HG03135 (cell line): ENCODE measurements at regions not wholly inside any gene's neighbourhood (a gene's known extent, or its start where the extent isn't known, plus 50 kb on each side); places are given as distances from the start of the nearest gene placed in this dataset.

Experiments used
- ATAC-seq: cut with Tn5 transposase; IDR thresholded peaks from one replicate; pipeline ENCODE4 v1.9.1; 2021; ENCODE audit warnings: mild to moderate bottlenecking, moderate library complexity; ENCODE audit not compliant: unreplicated experiment

DNA sequence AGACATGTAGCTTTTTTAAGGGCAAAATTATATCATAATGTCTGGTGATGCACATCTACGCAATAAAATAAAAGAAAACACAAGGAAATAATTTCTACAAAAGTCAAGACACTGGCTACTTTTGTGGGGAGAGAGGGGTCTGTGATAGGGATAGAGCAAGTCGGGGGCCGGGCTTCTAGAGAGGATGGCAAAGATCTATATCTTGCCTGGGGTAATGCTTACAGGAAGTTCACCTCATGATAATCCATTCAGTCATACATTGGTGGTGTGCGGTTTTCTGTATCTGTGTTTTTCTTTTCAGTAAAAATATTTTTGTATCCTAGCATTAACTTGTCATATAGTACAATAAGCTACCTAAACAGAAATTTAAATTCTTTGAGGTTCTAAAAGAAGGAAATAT is 178.8 kb downstream of the ARRDC4 start:
- ATAC-seq: no peak

DNA sequence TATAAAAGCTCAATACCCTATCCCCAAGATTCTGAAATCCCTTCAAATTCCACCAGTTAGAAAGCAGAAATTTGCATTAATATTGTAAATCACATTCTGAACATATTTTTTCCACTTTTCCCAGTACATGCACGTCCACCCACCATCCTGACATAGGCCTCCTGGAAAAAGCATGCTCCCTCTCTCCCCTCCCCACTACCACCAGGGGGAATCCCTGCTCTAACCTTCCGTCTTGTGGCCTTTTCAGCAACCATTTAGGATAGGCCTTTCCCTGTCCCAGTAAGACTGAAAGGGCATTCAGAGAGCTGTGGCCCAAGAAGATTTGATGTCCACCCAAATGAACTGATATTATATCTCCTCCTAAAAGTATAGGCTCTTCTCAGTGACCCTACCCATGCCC is 182.1 kb downstream of the ARRDC4 start:
- ATAC-seq: no peak

DNA sequence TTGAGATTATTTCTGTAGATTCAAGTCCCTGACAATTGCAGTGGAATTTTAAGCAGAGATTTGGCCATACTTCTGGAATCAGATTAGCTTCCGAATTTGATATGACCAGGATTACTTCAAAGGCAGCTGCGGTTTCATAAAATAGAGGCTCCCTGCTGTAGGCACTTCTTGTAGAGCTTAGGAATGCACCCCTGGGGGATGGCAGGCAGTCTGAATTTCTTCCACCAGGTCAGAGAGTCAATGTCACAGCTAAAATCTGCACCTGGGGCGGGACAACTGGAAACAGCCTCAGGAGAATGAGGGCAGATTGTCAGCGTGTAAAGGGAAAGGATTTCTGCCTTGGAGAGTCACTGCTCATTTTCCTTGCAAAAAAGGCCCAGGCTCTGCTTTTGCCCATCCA is 182.6 kb downstream of the ARRDC4 start:
- ATAC-seq: no peak

DNA sequence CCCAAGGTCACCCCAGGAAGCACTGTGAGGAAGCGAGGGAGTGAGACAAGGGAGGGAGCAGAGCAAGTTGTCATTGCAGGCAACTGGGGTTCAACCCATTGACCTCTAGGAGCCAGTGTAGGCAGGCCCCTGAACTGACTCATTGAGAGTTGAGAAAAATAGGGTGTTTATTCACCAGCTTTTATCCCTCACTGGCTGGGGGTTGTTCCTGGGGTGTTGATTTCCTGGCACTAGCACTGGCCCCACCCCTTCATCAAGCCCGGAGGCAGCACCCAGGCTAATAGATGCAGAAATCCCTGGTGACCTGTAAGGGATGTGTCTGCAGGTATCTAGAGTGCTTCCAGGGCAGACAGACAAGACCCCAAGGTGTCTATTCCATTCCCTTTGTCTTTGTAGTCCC is 183.9 kb downstream of the ARRDC4 start:
- ATAC-seq: no peak

DNA sequence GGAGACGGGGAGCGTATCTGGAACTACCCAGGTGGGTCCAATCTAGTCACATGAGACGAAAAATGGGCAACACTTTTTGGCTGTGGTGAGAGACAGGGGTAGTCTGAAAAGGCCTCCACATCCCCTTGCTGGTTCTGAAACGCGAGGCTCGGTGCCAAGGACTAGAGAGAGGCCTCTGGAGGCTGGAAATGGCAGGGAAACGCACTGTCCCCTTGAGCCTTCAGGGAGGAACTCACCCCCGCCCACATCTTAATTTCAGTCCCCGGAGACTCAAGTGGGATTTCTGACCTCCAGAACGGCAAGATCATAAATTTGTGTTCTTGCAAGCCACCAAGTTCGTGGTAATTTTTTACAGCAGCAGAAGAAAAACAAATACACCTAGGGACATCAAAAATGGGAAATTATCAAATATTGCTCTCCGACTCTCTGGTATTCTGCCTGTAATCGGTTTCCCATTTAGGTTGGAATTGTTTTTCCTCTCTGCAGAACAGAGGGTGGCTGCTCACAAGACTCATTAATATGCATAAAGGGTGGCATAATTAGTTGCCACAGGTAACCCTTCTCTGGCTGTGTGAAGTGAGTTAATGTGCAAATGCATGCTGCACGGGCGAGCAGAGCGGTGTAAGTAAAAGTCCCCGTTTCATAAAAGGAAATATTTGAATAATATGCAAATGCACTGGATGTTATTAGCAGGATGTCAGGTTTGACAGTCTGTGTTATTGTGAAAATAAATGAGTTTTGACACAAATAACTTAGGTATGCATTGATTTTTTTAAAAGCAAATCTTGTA is 185.7 kb downstream of the ARRDC4 start:
- no peak for ATAC-seq

DNA sequence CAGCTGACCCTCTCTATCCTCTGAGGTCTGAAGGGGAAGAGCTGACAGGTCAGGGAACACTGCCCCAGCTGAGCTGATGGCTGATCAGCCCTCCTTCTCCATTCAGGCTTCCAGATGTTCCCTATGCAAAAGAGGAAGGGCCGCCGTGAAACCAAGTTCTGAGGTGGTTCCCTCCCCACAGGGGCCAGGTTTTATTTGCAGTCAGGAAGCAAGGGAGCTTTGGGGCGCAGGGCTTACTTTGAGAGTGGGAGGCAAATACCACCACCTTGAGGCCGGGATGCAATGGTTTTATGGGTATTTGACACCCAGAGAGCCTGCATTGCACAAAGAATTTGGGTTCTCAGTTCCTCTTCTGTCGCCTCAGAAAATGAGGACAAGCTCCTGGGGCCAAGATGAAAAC is 186.9 kb downstream of the ARRDC4 start:
- no peak for ATAC-seq

DNA sequence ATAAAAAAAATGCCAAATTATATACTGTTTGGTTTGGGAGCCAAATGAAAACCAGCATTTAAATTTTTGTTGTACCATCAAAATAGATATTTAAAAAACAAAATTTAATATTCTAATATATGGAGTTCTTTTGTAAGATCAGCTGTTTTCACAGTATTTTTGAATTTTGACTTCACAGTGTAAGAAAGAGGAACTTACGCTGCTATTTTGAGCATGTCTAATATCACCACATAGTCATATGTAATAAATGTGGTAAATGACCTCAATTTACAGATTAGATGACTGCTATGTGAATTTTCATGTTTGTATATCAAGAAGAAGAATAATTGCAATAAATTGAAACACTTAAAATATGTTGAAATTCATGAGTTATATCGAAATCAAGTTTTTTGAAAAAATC is 189.6 kb downstream of the ARRDC4 start:
- no peak for ATAC-seq

DNA sequence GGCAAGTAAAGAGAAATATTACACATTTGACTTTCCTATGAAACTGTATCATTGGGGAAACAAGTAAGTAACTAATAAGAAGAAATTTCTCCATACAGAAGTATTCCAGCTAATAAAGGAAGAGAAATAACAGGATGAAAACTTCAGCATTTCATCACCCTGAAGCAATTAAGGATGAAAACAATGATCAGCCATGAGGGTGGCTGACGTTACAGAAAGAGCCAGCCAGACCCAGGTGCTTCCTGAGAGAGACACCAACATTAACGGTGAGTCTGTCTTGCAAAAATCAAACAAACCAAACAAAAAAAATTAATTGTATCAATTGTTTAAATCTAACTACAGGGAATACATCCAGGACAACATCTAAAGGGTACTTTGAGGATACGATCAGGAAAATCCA is 190.0 kb downstream of the ARRDC4 start:
- no peak for ATAC-seq

DNA sequence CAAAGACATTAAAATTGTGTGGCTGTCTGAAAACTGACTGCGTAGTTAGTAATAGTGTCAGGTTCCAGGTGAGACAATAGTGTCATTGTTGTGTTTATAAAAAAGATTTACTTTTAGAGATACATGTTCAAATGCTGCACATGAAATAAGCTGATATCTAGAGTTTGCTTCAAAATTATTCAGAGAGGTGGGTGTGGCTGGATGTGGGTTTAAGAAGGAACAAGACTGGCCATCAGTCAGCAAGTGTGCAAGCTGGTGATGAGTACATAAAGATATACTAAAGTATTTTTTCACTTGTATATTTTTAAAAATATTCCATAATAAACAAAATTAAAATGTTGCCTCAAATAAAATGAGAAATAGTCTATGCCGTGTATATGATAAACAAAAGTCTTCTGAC is 190.6 kb downstream of the ARRDC4 start:
- no peak for ATAC-seq

DNA sequence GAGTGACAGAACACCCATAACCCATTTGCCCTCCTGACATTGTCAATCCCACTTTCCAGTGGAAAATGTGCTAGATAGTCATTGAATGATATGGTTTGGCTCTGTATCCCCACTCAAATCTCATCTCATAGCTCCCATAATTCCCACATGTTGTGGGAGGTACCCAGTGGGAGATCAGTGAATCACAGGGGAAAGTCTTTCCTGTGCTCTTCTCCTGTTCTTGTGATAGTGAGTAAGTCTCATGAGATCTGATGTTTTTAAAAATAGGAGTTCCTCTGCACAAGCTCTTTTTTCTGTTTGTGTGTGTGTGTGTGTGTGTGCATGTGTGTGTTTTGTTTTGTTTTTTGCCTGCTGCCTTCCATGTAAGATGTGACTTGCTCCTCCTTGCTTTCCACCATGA is 191.7 kb downstream of the ARRDC4 start:
- no peak for ATAC-seq

DNA sequence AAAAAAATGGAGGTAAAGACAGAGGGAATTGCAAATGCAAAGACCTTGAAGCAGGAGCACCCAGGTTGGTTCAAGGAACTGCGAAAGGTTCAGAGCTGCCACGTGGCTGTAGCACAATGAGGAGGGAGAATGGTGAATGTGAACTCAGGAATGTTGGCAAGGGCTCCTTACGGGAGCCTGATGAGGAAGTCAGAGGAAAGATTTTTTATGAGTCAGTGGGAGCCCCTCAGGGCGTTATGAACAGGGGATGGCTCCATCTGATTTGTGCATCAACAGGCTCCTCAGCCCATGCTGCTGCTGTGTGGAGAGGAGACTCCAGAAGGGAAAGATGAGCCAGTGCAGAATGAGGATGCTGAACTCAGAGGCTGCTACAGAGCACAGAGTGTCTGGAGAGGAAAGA is 194.4 kb downstream of the ARRDC4 start:
- no peak for ATAC-seq

DNA sequence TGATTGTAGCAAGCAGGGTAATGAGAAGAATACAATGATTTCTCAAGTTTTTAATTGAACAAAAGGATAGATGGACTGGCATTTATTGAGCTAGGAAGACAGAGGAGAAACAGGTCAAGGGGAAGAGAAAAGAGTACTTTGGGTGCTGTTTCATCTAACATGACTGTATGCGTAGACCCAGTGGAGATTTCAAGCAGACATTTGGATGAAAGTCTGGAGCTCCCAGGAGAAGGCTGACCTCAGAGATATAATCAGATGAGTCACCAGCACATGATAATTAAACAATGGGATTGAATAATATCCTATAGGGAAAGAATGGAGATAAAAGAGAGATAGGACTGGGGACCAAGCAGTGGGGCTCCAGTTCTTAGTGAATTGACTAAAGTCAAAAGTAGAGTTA is 194.9 kb downstream of the ARRDC4 start:
- no peak for ATAC-seq

DNA sequence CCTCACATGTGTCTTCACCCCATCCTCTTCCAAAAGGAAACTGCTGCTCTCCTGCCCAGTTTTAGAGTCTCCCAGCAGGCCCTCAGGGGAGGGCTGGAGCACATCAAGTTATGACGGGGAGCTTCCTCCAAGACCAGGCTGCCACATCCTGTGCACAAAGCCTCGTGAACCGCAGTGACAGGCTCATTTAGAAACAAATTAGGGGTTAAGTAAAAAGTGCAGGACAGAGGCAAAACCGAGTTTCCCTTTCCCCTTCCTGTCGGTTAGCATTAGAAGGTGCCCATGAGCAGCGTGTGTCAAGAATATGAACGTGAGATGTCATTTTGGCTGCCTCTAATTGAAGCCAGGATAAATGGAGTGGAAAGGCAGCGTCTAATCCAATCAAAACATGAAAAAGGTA is 199.7 kb downstream of the ARRDC4 start:
- ATAC-seq: peak; percentile 64

DNA sequence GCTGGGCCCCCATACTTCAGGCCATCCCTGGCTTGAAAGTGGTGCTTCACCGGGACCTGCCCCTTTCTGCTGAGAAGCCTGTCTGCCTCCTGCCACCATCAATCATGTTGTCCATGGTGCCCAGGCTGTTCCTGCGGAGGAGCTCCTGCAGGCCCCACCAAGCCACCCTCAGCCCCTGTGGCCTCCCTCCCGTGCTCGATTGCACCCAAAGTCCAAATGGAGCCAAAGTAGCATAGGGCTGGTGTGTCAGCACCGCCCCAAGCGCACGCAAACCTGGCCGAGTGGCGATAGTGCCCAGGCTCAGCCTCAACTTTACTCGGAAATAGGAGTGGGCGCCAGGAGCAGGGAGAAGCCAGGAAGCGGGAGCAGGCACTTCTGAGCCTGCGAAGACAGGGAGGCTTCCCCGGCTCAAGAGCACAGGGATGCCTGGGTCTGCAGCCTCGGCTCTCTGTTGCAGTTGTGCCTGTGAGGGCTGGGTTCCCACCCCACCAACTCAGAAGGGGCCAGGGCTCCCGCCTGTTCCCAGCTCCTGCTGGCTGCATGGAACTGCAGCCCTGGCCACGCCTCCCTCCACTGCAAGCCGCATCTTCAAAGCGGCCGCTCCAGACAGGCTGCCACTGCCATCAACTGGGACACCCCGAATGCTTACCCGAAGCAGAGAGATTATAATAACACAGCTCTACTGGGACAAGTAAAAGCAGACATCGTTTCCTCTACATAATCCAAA is 203.0 kb downstream of the ARRDC4 start:
- no peak for ATAC-seq

DNA sequence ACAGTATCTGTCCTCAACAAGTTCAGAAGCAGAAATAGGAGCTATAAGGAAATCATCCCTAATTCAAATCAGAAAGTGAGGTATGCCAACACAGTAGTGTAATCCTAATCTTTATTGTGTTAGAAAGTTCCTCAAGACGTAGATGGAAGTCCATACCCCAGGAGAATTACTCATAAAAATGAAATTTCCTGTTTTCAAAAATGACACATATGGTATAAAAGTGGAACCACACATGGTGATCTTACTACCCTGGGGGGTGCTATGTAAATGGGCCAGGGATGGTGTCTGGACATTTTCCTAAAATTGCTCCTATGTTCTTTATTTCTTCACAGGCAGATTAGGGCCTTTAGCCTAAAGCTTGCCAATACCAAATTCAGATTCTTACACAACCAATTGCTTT is 204.1 kb downstream of the ARRDC4 start:
- ATAC-seq: no peak

DNA sequence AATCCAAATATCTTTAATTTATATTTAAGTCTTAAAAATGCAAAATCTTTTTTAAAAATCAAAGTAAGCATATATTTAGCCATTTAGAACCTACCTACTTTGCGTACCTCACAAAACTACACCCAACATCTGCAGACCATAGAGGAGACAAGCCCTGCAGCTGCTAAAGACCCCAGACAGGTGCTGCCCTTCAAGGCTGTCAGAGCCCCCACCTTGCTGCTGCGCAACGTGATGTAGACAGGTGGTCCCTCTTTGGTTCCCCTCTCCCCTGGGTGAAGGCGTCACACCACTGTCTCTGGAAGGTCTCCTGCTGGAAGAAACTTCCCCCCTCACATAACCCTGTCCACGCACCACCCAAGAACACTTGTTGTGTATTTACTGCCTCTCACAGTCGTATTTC is 204.5 kb downstream of the ARRDC4 start:
- no peak for ATAC-seq

DNA sequence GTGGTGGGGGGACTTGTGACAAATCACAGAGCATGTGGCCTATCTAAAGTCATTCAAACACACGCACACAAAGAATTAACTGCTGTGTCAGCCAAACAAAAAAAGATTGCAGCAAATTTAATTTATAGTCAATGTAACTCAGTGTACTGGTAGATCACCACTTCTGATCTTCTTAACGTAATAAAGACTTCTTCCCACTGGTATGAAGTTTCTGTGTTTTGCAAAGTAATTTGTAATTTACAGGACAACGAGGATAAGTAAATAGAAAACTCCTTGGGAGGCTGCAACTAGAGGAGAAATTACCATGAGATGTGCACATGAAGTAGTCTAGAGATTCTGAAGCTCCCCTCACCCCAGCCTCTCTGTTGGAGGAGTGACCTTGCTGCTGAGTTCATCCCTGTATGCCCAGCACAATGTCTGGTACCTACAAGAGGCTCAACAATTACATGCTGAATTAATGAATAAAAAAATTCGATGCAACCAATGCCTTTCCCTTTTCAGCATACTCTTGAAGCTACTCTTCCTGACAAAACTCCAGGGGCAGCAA is 207.3 kb downstream of the ARRDC4 start:
- no peak for ATAC-seq

DNA sequence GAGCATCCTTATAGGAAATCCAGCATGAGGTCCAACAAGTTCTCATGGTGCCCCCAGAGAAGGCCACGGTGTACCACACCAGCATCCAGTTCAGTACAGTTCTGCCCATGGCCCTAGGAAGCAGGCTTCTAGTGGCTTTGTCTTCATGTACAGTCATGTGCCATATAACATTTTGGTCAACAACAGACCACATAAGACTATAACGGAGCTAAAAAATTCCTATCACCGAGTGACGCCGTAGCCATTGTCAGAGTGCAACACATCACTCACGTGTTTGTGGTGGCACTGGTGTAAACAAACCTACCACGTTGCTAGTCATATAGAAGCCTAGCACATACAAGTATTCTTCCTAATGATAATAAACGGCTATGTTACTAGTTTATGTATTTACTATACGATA is 209.0 kb downstream of the ARRDC4 start:
- ATAC-seq: no peak

DNA sequence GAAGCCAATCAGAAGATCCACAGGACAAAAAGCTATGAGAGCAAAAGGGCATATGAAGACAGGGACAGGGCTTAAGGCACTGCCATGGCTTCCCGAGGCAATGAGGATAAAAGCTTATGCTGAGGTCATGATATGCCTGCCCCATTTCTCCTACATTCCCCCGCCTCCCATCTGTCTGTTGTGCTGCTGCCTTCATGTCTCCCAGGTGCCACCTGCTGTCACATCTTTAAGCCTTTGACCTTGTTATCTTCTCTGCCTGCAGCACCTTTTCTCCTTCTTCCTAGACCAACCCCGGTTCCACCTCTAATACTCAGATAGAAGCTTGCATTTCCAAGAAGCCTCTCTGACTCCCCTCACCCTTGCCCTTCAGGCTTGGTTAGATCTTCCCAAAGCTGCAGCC is 213.8 kb downstream of the ARRDC4 start:
- ATAC-seq: no peak

DNA sequence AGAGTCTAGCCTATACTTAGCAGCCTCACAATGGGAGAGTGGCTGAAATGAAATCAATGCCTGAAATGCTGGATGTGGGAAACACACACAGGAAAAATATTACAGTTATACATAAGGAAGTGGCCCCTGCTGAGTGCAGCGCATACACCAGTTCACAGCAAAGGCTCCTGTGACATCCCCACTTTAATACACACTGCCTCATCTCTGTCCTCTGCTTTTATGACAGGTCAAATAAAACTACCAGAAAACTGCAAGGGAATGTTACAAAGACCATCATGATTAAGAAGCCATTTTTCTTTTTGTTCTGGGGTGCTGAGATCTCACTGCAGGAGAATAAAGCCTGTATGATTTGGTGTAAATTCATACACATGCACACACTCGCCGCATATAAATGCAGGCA is 214.3 kb downstream of the ARRDC4 start:
- no peak for ATAC-seq

DNA sequence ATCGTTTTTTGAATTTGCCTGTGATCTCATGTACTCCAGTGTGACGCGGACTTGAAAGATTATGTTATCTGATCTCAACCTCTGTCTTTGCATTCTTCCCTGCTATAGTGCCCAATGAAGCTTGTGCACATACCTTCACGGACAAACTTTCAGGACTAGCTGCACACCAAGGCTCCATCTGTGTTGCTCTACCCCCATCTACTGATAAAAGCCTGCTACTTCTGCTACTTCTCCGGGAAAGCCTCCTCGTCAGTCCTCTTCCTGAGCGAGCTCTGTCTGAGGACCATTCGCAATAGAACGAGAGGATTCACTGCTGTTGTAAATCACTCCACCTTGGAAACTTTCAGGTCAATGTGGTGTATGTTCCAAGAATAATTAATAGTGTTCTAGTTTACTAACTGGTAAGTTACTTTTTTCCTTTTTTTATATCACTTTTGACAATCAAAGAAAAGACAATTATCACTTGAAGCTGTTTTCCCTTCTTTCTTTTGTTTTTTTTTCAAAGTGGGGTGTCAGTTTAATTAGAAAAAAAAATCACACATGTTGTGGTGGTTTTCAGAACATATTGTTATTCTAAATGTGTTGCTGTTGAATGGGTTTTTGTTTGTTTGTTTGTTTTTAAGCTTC is 217.6 kb downstream of the ARRDC4 start:
- ATAC-seq: no peak

DNA sequence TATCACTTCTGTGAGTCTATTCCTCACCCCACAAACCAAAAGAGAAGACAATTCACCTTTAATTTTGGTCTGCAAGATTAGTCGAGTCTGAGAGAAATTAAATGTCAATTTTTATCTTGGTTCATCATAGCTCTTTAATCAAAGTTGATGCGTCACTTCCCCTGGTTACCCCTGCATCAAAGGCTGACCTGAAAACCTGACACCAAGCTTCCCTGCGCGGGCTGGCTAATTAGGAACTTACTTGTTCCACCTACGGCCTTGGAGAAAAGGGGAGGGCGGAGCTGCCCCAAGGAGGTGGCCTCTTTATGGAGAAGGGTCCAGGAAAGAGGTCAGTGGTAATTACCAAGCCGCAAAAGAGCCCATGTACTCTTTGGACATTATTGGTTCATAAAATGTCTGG is 218.4 kb downstream of the ARRDC4 start:
- no peak for ATAC-seq
